ENCODE measurements at regions not wholly inside any gene's neighbourhood (a gene's known extent, or its start where the extent isn't known, plus 50 kb on each side); places are given as distances from the start of the nearest gene placed in this dataset.
"Not testable (repeated sequence)": the region's sequence is repeated elsewhere in the genome, so short reads cannot be mapped to it uniquely, and the experiment has no call there.

DNA sequence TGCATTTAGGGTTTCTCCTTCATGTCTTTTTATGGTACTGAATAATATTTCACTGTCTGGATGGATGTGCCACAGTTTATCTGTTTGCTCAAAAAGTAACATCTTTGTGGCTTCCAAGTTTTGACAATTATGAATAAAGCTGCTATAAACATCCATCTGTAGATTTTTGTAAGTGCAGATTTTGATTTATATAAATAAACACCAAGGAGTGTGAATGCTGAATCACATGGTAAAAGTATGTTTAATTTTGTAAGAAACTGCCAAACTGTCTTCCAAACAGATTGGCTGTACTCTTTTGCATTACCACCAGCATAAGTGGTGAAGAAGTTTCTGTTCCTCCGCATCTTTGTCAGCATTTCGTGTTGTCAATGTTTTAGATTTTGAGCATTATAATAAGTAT lies 158.7 kb upstream of the GIMD1 start:
- Histone ChIP-seq H3K27ac (ENCODE audit: low read depth, low read length) (no peak overlapping the region), H3K9ac (ENCODE audit: low read depth, low read length) (no peak overlapping the region), H3K36me3 (ENCODE audit: control insufficient read depth, insufficient read depth, low read length) (no peaks in the 10 kb centered on the region), H3K4me1 (ENCODE audit: control insufficient read depth, insufficient read depth, low read length) (no peaks in the 10 kb centered on the region), H3K27me3 (ENCODE audit: control insufficient read depth, insufficient read depth, low read length) (no peaks in the 10 kb centered on the region), H3K9me3 (ENCODE audit: control insufficient read depth, insufficient read depth, low read length) (no peaks in the 10 kb centered on the region), H3K4me3 (ENCODE audit: low read depth, low read length) (no peak overlapping the region)

GRCh38 chr4:106525425-106525824 lies 156.8 kb upstream of the GIMD1 start:
- H3K27ac ChIP-seq (ENCODE audit: low read depth, low read length); H3K4me3 ChIP-seq (ENCODE audit: low read depth, low read length); H3K27me3 ChIP-seq (ENCODE audit: control insufficient read depth, insufficient read depth, low read length); H3K9ac ChIP-seq (ENCODE audit: low read depth, low read length); H3K36me3 ChIP-seq (ENCODE audit: control insufficient read depth, insufficient read depth, low read length); H3K9me3 ChIP-seq (ENCODE audit: control insufficient read depth, insufficient read depth, low read length); H3K4me1 ChIP-seq (ENCODE audit: control insufficient read depth, insufficient read depth, low read length): not testable (repeated sequence)

DNA sequence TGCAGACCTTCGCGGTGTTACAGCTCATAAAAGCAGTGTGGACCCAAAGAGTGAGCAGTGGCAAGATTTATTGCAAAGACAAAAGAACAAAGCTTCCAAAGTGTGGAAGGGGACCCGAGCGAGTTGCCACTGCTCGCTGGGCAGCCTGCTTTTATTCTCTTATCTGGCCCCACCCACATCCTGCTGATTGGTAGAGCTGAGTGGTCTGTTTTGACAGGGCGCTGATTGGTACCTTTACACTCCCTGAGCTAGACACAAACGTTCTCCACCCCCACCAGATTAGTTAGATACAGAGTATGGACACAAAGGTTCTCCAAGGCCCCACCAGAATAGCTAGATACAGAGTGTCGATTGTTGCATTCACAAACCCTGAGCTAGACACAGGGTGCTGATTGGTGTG lies 156.2 kb upstream of the GIMD1 start:
- not testable (repeated sequence) for H3K36me3 ChIP-seq (ENCODE audit: control insufficient read depth, insufficient read depth, low read length); H3K4me3 ChIP-seq (ENCODE audit: low read depth, low read length); H3K27me3 ChIP-seq (ENCODE audit: control insufficient read depth, insufficient read depth, low read length); H3K27ac ChIP-seq (ENCODE audit: low read depth, low read length); H3K4me1 ChIP-seq (ENCODE audit: control insufficient read depth, insufficient read depth, low read length); H3K9ac ChIP-seq (ENCODE audit: low read depth, low read length); H3K9me3 ChIP-seq (ENCODE audit: control insufficient read depth, insufficient read depth, low read length)

GRCh38 chr4:106522839-106523238 lies 154.3 kb upstream of the GIMD1 start:
- Histone ChIP-seq H3K36me3 (ENCODE audit: control insufficient read depth, insufficient read depth, low read length) (no peaks in the 10 kb centered on the region), H3K27me3 (ENCODE audit: control insufficient read depth, insufficient read depth, low read length) (no peaks in the 10 kb centered on the region), H3K4me1 (ENCODE audit: control insufficient read depth, insufficient read depth, low read length) (no peaks in the 10 kb centered on the region), H3K9ac (ENCODE audit: low read depth, low read length) (no peak overlapping the region), H3K9me3 (ENCODE audit: control insufficient read depth, insufficient read depth, low read length) (no peaks in the 10 kb centered on the region), H3K27ac (ENCODE audit: low read depth, low read length) (no peak overlapping the region), H3K4me3 (ENCODE audit: low read depth, low read length) (no peak overlapping the region)

DNA sequence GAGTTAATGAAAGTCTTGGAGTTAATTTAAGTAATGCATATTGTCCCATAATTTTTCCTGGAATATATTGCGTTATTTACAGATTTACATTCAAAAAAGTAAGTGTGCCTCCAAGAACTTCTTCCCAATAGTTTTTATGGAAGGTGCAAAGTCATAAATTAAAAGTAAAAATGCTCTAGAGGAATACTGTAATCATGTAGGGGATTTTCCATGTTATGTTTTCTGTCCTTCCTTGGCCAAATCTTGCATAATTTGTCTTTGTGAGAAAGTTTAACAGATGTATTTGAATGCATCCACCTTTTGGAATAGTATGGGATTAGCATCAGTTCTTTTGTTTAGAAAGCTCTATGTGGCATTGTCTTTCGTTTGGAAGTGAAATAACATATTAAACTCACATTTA lies 144.1 kb upstream of the GIMD1 start:
- H3K27ac ChIP-seq (ENCODE audit: low read depth, low read length), result no peak overlapping the region
- H3K36me3 ChIP-seq (ENCODE audit: control insufficient read depth, insufficient read depth, low read length), result no peaks in the 10 kb centered on the region
- peaks cover 14% of the 10 kb centered on the region; the same call in 1 of the 2 replicates for H3K4me1 ChIP-seq (ENCODE audit: control insufficient read depth, insufficient read depth, low read length)
- H3K9ac ChIP-seq (ENCODE audit: low read depth, low read length), result no peak overlapping the region
- no peak overlapping the region for H3K4me3 ChIP-seq (ENCODE audit: low read depth, low read length)
- 0 out of 2 replicates have a peak, but pooled peaks cover 2% of the 10 kb centered on the region for H3K9me3 ChIP-seq (ENCODE audit: control insufficient read depth, insufficient read depth, low read length)
- H3K27me3 ChIP-seq (ENCODE audit: control insufficient read depth, insufficient read depth, low read length), result no peaks in the 10 kb centered on the region

DNA sequence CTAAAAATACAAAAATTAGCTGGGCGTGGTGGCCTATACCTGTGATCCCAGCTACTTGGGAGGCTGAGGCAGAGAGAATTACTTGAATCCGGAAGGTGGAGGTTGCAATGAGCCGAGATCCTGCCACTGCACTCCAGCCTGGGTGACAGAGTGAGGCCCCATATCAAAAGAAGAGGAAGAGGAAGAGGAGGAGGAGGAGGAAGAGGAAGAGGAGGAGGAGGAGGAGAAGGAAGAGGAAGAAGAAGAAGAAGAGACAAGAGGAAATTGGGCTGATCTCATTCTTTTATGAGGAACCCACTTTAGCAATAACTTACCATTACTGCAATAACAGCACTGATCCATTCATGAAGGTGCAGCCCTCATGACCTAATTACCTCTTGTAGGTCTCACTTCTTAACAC lies 138.9 kb upstream of the GIMD1 start:
- Histone ChIP-seq H3K27me3 (ENCODE audit: control insufficient read depth, insufficient read depth, low read length) (no peaks in the 10 kb centered on the region), H3K9me3 (ENCODE audit: control insufficient read depth, insufficient read depth, low read length) (0 out of 2 replicates have a peak, but pooled peaks cover 2% of the 10 kb centered on the region), H3K4me1 (ENCODE audit: control insufficient read depth, insufficient read depth, low read length) (no peaks in the 10 kb centered on the region), H3K4me3 (ENCODE audit: low read depth, low read length) (no peak overlapping the region), H3K36me3 (ENCODE audit: control insufficient read depth, insufficient read depth, low read length) (no peaks in the 10 kb centered on the region), H3K27ac (ENCODE audit: low read depth, low read length) (no peak overlapping the region), H3K9ac (ENCODE audit: low read depth, low read length) (no peak overlapping the region)

- Histone ChIP-seq H3K9ac (ENCODE audit: low read depth, low read length) (no peak overlapping the region), H3K4me3 (ENCODE audit: low read depth, low read length) (no peak overlapping the region)
These were observed 134.8 kb upstream of the GIMD1 start for GRCh38 chr4:106503116-106504050.

GRCh38 chr4:106502106-106502699 lies 133.6 kb upstream of the GIMD1 start:
- Histone ChIP-seq H3K4me1 (ENCODE audit: control insufficient read depth, insufficient read depth, low read length) (no peaks in the 10 kb centered on the region), H3K9me3 (ENCODE audit: control insufficient read depth, insufficient read depth, low read length) (no peaks in the 10 kb centered on the region), H3K27ac (ENCODE audit: low read depth, low read length) (no peak overlapping the region), H3K9ac (ENCODE audit: low read depth, low read length) (no peak overlapping the region), H3K36me3 (ENCODE audit: control insufficient read depth, insufficient read depth, low read length) (no peaks in the 10 kb centered on the region), H3K27me3 (ENCODE audit: control insufficient read depth, insufficient read depth, low read length) (no peaks in the 10 kb centered on the region), H3K4me3 (ENCODE audit: low read depth, low read length) (no peak overlapping the region)

More at GRCh38 chr4:106503116-106504050, 134.8 kb upstream of the GIMD1 start:
- Histone ChIP-seq H3K4me1 (ENCODE audit: control insufficient read depth, insufficient read depth, low read length) (no peaks in the 10 kb centered on the region), H3K27ac (ENCODE audit: low read depth, low read length) (no peak overlapping the region), H3K36me3 (ENCODE audit: control insufficient read depth, insufficient read depth, low read length) (no peaks in the 10 kb centered on the region), H3K27me3 (ENCODE audit: control insufficient read depth, insufficient read depth, low read length) (no peaks in the 10 kb centered on the region), H3K9me3 (ENCODE audit: control insufficient read depth, insufficient read depth, low read length) (no peaks in the 10 kb centered on the region)

- H3K4me1 ChIP-seq (ENCODE audit: control insufficient read depth, insufficient read depth, low read length), result no peaks in the 10 kb centered on the region
- no peak overlapping the region for H3K4me3 ChIP-seq (ENCODE audit: low read depth, low read length)
- H3K36me3 ChIP-seq (ENCODE audit: control insufficient read depth, insufficient read depth, low read length), result no peaks in the 10 kb centered on the region
- H3K27me3 ChIP-seq (ENCODE audit: control insufficient read depth, insufficient read depth, low read length), result no peaks in the 10 kb centered on the region
- H3K9ac ChIP-seq (ENCODE audit: low read depth, low read length), result no peak overlapping the region
- no peaks in the 10 kb centered on the region for H3K9me3 ChIP-seq (ENCODE audit: control insufficient read depth, insufficient read depth, low read length)
- H3K27ac ChIP-seq (ENCODE audit: low read depth, low read length), result no peak overlapping the region
These were observed 128.7 kb upstream of the GIMD1 start for GRCh38 chr4:106497271-106497670.

DNA sequence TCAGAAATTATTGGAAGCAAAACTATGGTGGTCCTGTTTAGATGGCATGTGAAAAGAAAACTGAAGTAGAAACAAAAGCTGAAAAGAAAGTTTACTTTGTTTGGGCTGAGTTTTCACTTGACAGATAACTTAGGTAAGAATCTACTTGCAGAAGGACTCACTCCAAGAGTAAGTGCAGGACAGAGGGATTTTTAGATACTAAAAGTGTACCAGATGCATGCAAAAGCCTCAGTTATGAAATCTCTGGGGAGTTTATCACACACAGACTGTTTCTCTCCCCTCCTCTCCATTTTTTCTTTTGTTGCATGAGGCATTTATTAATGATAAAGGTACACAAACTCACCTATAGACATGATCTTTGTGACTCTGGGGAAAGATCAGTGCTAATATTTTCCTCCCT lies 127.5 kb upstream of the GIMD1 start:
- Histone ChIP-seq H3K36me3 (ENCODE audit: control insufficient read depth, insufficient read depth, low read length) (no peaks in the 10 kb centered on the region), H3K4me3 (ENCODE audit: low read depth, low read length) (no peak overlapping the region), H3K9me3 (ENCODE audit: control insufficient read depth, insufficient read depth, low read length) (no peaks in the 10 kb centered on the region), H3K4me1 (ENCODE audit: control insufficient read depth, insufficient read depth, low read length) (no peaks in the 10 kb centered on the region), H3K27me3 (ENCODE audit: control insufficient read depth, insufficient read depth, low read length) (no peaks in the 10 kb centered on the region), H3K27ac (ENCODE audit: low read depth, low read length) (no peak overlapping the region), H3K9ac (ENCODE audit: low read depth, low read length) (no peak overlapping the region)

DNA sequence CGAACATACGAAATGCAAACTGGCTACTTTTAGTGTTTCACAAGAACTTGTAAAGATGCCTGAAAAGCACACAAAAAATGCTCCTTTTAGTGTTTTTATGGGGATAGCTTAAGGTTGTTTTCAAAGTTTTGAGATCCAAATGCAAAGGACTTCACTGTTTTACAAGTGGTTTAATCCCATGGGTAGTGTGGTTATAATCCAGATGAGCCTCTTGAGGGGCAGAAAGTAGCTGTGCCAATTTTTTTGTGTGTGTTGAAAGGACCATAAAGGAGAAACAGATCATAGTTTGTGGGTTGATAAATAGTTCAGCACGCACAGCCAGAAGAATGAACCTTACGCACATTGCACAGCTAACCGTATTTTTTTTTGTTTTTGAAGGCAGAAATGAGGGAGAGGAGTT lies 126.9 kb upstream of the GIMD1 start:
- no peaks in the 10 kb centered on the region for H3K36me3 ChIP-seq (ENCODE audit: control insufficient read depth, insufficient read depth, low read length)
- H3K9ac ChIP-seq (ENCODE audit: low read depth, low read length), result no peak overlapping the region
- no peak overlapping the region for H3K4me3 ChIP-seq (ENCODE audit: low read depth, low read length)
- no peaks in the 10 kb centered on the region for H3K27me3 ChIP-seq (ENCODE audit: control insufficient read depth, insufficient read depth, low read length)
- no peaks in the 10 kb centered on the region for H3K4me1 ChIP-seq (ENCODE audit: control insufficient read depth, insufficient read depth, low read length)
- no peaks in the 10 kb centered on the region for H3K9me3 ChIP-seq (ENCODE audit: control insufficient read depth, insufficient read depth, low read length)
- H3K27ac ChIP-seq (ENCODE audit: low read depth, low read length), result no peak overlapping the region
